GM23338 (cell line): ENCODE measurements at regions not wholly inside any gene's neighbourhood (a gene's known extent, or its start where the extent isn't known, plus 50 kb on each side); places are given as distances from the start of the nearest gene placed in this dataset.

ENCODE experiments used
- ATAC-seq: fragments of 200-7000 bp; cut with Tn5 transposase; 3 replicates; pipeline ENCODE4 v1.9.1; 2020
- DNase-seq: peaks from one replicate; pipeline ENCODE4 v3.0.0-alpha.2; 2015; ENCODE audit warnings: low spot score
- H2AFZ ChIP-seq: fragments of 200-600 bp; sonication (generic); 2 replicates; pipeline ENCODE4 v1.8.0; 2016; ENCODE audit warnings: antibody characterized with exemption, mild to moderate bottlenecking, moderate library complexity
- H3F3A ChIP-seq: fragments of 200-600 bp; sonication (generic); replicated peaks from 2 replicates; pipeline ENCODE4 v1.8.0; 2017; ENCODE audit warnings: antibody characterized with exemption, mixed run types, low read depth
- H3K27ac ChIP-seq: fragments of 200-600 bp; sonication (generic); 2 replicates; pipeline ENCODE4 v1.6.1; 2016; ENCODE audit warnings: low read depth
- H3K27me3 ChIP-seq: fragments of 200-600 bp; sonication (generic); 2 replicates; pipeline ENCODE4 v1.8.0; 2016; ENCODE audit warnings: mild to moderate bottlenecking, mixed run types, moderate library complexity; ENCODE audit not compliant: insufficient read depth
- H3K36me3 ChIP-seq: fragments of 200-600 bp; sonication (generic); 2 replicates; pipeline ENCODE4 v1.8.0; 2016; ENCODE audit warnings: mild to moderate bottlenecking; ENCODE audit not compliant: insufficient read depth
- H3K4me1 ChIP-seq: fragments of 200-600 bp; sonication (generic); 2 replicates; pipeline ENCODE4 v1.8.0; 2016; ENCODE audit warnings: mild to moderate bottlenecking, moderate library complexity; ENCODE audit not compliant: insufficient read depth
- H3K4me2 ChIP-seq: fragments of 200-600 bp; sonication (generic); 2 replicates; pipeline ENCODE4 v1.7.1; 2017; ENCODE audit warnings: mixed run types
- H3K4me3 ChIP-seq: fragments of 200-600 bp; sonication (generic); 2 replicates; pipeline ENCODE4 v1.6.1; 2016; ENCODE audit warnings: mixed run types
- H3K79me2 ChIP-seq: fragments of 200-600 bp; sonication (generic); replicated peaks from 2 replicates; pipeline ENCODE4 v1.8.0; 2017; ENCODE audit warnings: mild to moderate bottlenecking; ENCODE audit not compliant: insufficient read depth
- H3K9me2 ChIP-seq: fragments of 200-600 bp; sonication (generic); 2 replicates; pipeline ENCODE4 v1.8.0; 2017; ENCODE audit not compliant: insufficient read depth
- H4K20me1 ChIP-seq: fragments of 200-600 bp; sonication (generic); replicated peaks from 2 replicates; pipeline ENCODE4 v1.8.0; 2017; ENCODE audit warnings: mild to moderate bottlenecking; ENCODE audit not compliant: insufficient read depth
- H3K27ac Mint-ChIP-seq: 2 replicates; pipeline ENCODE4 v1.8.0; 2020; ENCODE audit warnings: inconsistent platforms, mild to moderate bottlenecking, moderate library complexity, mixed read lengths
- H3K27me3 Mint-ChIP-seq: 3 replicates; pipeline ENCODE4 v1.8.0; 2022; ENCODE audit warnings: low read depth, mild to moderate bottlenecking, moderate library complexity, mixed read lengths, inconsistent platforms; ENCODE audit not compliant: insufficient read depth, poor library complexity
- H3K36me3 Mint-ChIP-seq: 3 replicates; pipeline ENCODE4 v1.8.0; 2021; ENCODE audit warnings: low read depth, mild to moderate bottlenecking, inconsistent platforms, moderate library complexity, mixed read lengths
- H3K4me1 Mint-ChIP-seq: 3 replicates; pipeline ENCODE4 v1.8.0; 2020; ENCODE audit warnings: mild to moderate bottlenecking, inconsistent platforms, mixed read lengths
- H3K4me3 Mint-ChIP-seq: 3 replicates; pipeline ENCODE4 v1.8.0; 2021; ENCODE audit warnings: moderate library complexity, mild to moderate bottlenecking, inconsistent platforms, mixed read lengths
- H3K9me3 Mint-ChIP-seq: 3 replicates; pipeline ENCODE4 v1.8.0; 2020; ENCODE audit warnings: moderate library complexity, mild to moderate bottlenecking, inconsistent platforms, mixed read lengths
- CTCF ChIP-seq, 2 experiments: fragments of 200-600 bp in 1 of 2; sonication (generic) in 1 of 2; conservative IDR thresholded peaks; 2 replicates each; pipeline versions ENCODE4 v1.5.1 to v1.6.1; 2016 to 2017; ENCODE audit warnings: antibody characterized with exemption in 2 of 2, low read depth in 2 of 2, mild to moderate bottlenecking in 2 of 2, moderate library complexity in 1 of 2
- EZH2 ChIP-seq: fragments of 200-600 bp; sonication (generic); IDR thresholded peaks from one replicate; pipeline ENCODE4 v1.8.0; 2017; ENCODE audit warnings: antibody characterized with exemption, mild to moderate bottlenecking, low read depth; ENCODE audit not compliant: unreplicated experiment
- JUNB ChIP-seq: IDR thresholded peaks from one replicate; pipeline ENCODE4 v1.6.1; 2016; ENCODE audit warnings: antibody characterized with exemption; ENCODE audit not compliant: unreplicated experiment
- POLR2AphosphoS5 ChIP-seq: IDR thresholded peaks from 2 replicates; pipeline ENCODE4 v1.6.1; 2016; ENCODE audit warnings: antibody characterized with exemption, low read depth
- STAT1 ChIP-seq: IDR thresholded peaks from one replicate; pipeline ENCODE4 v1.6.1; 2016; ENCODE audit warnings: antibody characterized with exemption; ENCODE audit not compliant: unreplicated experiment
- ZNF114 ChIP-seq: fragments of 250-450 bp; sonication (Bioruptor Pico); IDR thresholded peaks from 2 replicates; pipeline ENCODE4 v1.5.0; 2020; ENCODE audit warnings: mild to moderate bottlenecking, moderate library complexity
- ZNF331 ChIP-seq: fragments of 250-450 bp; sonication (Bioruptor Pico); IDR thresholded peaks from 2 replicates; pipeline ENCODE4 v1.5.0; 2020; ENCODE audit warnings: low read depth, mild to moderate bottlenecking, moderate library complexity
- ZNF462 ChIP-seq: fragments of 250-450 bp; sonication (Bioruptor Pico); IDR thresholded peaks from 2 replicates; pipeline ENCODE4 v1.5.0; 2020; ENCODE audit warnings: mild to moderate bottlenecking, moderate library complexity

- TF ChIP-seq POLR2AphosphoS5 (no peak), ZNF462 (no peak)
Observed at GRCh38 chr16:11423315-11424117, 78.3 kb downstream of the RMI2 start (continued).

- H3K9me3 Mint-ChIP-seq, result no peaks in the 10 kb centered on the region; the same call in 2 of the 3 replicates
- no peaks in the 10 kb centered on the region for H3K36me3 Mint-ChIP-seq
- no peaks in the 10 kb centered on the region for H3K27me3 ChIP-seq
- no peak overlapping the region for H3K27ac Mint-ChIP-seq
- no peaks in the 10 kb centered on the region for H3K9me2 ChIP-seq
- no peak overlapping the region for H2AFZ ChIP-seq
- no peak overlapping the region for H3K27ac ChIP-seq
- H3K27me3 Mint-ChIP-seq, result peaks cover 9% of the 10 kb centered on the region
- peaks cover 4% of the 10 kb centered on the region for H3K4me1 ChIP-seq
- H3F3A ChIP-seq, result no peaks in the 10 kb centered on the region
- TF ChIP-seq ZNF331 (CRISPR knock-in tag), result no peak
- TF ChIP-seq STAT1, result no peak
- no peak for TF ChIP-seq CTCF (conservative IDR thresholded peaks at IDR 0.05; ENCODE audit: low read depth in 2 of 2)
- no peak for TF ChIP-seq EZH2
- no peak for TF ChIP-seq ZNF114 (CRISPR knock-in tag)
- TF ChIP-seq JUNB, result no peak
- H3K4me2 ChIP-seq, result no peak overlapping the region
- no peaks in the 10 kb centered on the region for H3K79me2 ChIP-seq
- no peak overlapping the region for H3K4me3 Mint-ChIP-seq
- H3K4me1 Mint-ChIP-seq, result peaks cover 10% of the 10 kb centered on the region; the same call in 2 of the 3 replicates
- no peaks in the 10 kb centered on the region for H3K36me3 ChIP-seq
- H3K4me3 ChIP-seq, result no peak overlapping the region
- no peak for DNase-seq
- ATAC-seq, result no peak
- no peaks in the 10 kb centered on the region for H4K20me1 ChIP-seq
Observed at GRCh38 chr16:11424118-11424460, 78.8 kb downstream of the RMI2 start.
